ENCODE measurements at regions not wholly inside any gene's neighbourhood (a gene's known extent, or its start where the extent isn't known, plus 50 kb on each side); places are given as distances from the start of the nearest gene placed in this dataset.

- Histone ChIP-seq H2AFZ (no peak overlapping the region), H3F3A (ENCODE audit: insufficient read depth) (no peaks in the 10 kb centered on the region), H3K27ac (no peak overlapping the region), H3K4me2 (ENCODE audit: unreplicated experiment) (no peak overlapping the region), H4K20me1 (ENCODE audit: insufficient read depth) (no peaks in the 10 kb centered on the region), H3K9me3 (ENCODE audit: low read depth) (no peaks in the 10 kb centered on the region), H3K79me2 (ENCODE audit: insufficient read depth) (no peaks in the 10 kb centered on the region), H3K27me3 (replicated peaks; ENCODE audit: insufficient read depth) (no peaks in the 10 kb centered on the region), H3K9ac (no peak overlapping the region), H3K36me3 (ENCODE audit: low read depth) (no peaks in the 10 kb centered on the region), H3K4me3 (no peak overlapping the region), H3K4me1 (ENCODE audit: insufficient read depth) (no peaks in the 10 kb centered on the region), H3K9me2 (ENCODE audit: insufficient read depth) (no peaks in the 10 kb centered on the region)
- no peak for DNase-seq
- TF ChIP-seq EZH2 (IDR thresholded peaks at IDR 0.05; ENCODE audit: insufficient read depth, poor library complexity, severe bottlenecking): no peak
- no peak for TF ChIP-seq EZH2phosphoT487 (IDR thresholded peaks at IDR 0.05; ENCODE audit: insufficient read depth, low read depth)
- 2 to 9% methylated on average over 4 of the region's 4 CpGs for WGBS, 2 experiments (ENCODE audit: low coverage in 1 of 2, low lambda C conversion rate in 2 of 2, missing lambda C conversion rate in 2 of 2)
- in situ Hi-C loops (cut with MboI): no loop called here
Observed at GRCh38 chr18:42533009-42533575, 578.1 kb downstream of the PIK3C3 start.

- TF ChIP-seq EZH2phosphoT487 (IDR thresholded peaks at IDR 0.05; ENCODE audit: insufficient read depth, low read depth): no peak
- TF ChIP-seq EZH2 (IDR thresholded peaks at IDR 0.05; ENCODE audit: insufficient read depth, poor library complexity, severe bottlenecking): no peak
- Histone ChIP-seq H3K9ac (no peak overlapping the region), H3K4me2 (ENCODE audit: unreplicated experiment) (no peak overlapping the region), H3K27me3 (replicated peaks; ENCODE audit: insufficient read depth) (no peaks in the 10 kb centered on the region), H3K79me2 (ENCODE audit: insufficient read depth) (no peaks in the 10 kb centered on the region), H2AFZ (no peak overlapping the region), H3K4me1 (ENCODE audit: insufficient read depth) (no peaks in the 10 kb centered on the region), H3K9me3 (ENCODE audit: low read depth) (no peaks in the 10 kb centered on the region), H4K20me1 (ENCODE audit: insufficient read depth) (no peaks in the 10 kb centered on the region), H3K4me3 (no peak overlapping the region), H3F3A (ENCODE audit: insufficient read depth) (no peaks in the 10 kb centered on the region), H3K27ac (no peak overlapping the region), H3K36me3 (ENCODE audit: low read depth) (no peaks in the 10 kb centered on the region), H3K9me2 (ENCODE audit: insufficient read depth) (no peaks in the 10 kb centered on the region)
- in situ Hi-C loops (cut with MboI): no loop called here
- WGBS, 2 experiments (ENCODE audit: low coverage in 1 of 2, low lambda C conversion rate in 2 of 2, missing lambda C conversion rate in 2 of 2): 77 to 84% methylated on average over 8 of the region's 8 CpGs
- DNase-seq: no peak
Observed at GRCh38 chr18:42533616-42534015, 578.6 kb downstream of the PIK3C3 start.

- no peak for DNase-seq
- no peaks in the 10 kb centered on the region for H3K79me2 ChIP-seq (ENCODE audit: insufficient read depth)
- H3K9ac ChIP-seq: no peak overlapping the region
- no peak overlapping the region for H2AFZ ChIP-seq
- H3K4me2 ChIP-seq (ENCODE audit: unreplicated experiment): no peak overlapping the region
- no peaks in the 10 kb centered on the region for H3K4me1 ChIP-seq (ENCODE audit: insufficient read depth)
- no peak overlapping the region for H3K27ac ChIP-seq
- H3K9me3 ChIP-seq (ENCODE audit: low read depth): no peaks in the 10 kb centered on the region
- no peaks in the 10 kb centered on the region for H4K20me1 ChIP-seq (ENCODE audit: insufficient read depth)
- no peaks in the 10 kb centered on the region for H3K9me2 ChIP-seq (ENCODE audit: insufficient read depth)
- no peaks in the 10 kb centered on the region for H3K36me3 ChIP-seq (ENCODE audit: low read depth)
- no peaks in the 10 kb centered on the region for H3F3A ChIP-seq (ENCODE audit: insufficient read depth)
- H3K4me3 ChIP-seq: no peak overlapping the region
- WGBS, 2 experiments (ENCODE audit: low coverage in 1 of 2, low lambda C conversion rate in 2 of 2, missing lambda C conversion rate in 2 of 2): 3 to 14% methylated on average over 1 of the region's 1 CpG
- TF ChIP-seq EZH2phosphoT487 (IDR thresholded peaks at IDR 0.05; ENCODE audit: insufficient read depth, low read depth): no peak
- TF ChIP-seq EZH2 (IDR thresholded peaks at IDR 0.05; ENCODE audit: insufficient read depth, poor library complexity, severe bottlenecking): no peak
- in situ Hi-C loops (cut with MboI): no loop called here
- no peaks in the 10 kb centered on the region for H3K27me3 ChIP-seq (replicated peaks; ENCODE audit: insufficient read depth)
Observed at GRCh38 chr18:42534313-42534712, 579.3 kb downstream of the PIK3C3 start.

- no peaks in the 10 kb centered on the region for H3K9me3 ChIP-seq (ENCODE audit: low read depth)
- no peaks in the 10 kb centered on the region for H3F3A ChIP-seq (ENCODE audit: insufficient read depth)
- DNase-seq: no peak
- no peak overlapping the region for H3K27ac ChIP-seq
- H3K36me3 ChIP-seq (ENCODE audit: low read depth): no peaks in the 10 kb centered on the region
- H3K4me1 ChIP-seq (ENCODE audit: insufficient read depth): no peaks in the 10 kb centered on the region
- 36% methylated on average over 1 of the region's 1 CpG for WGBS, 2 experiments (ENCODE audit: low coverage in 1 of 2, low lambda C conversion rate in 2 of 2, missing lambda C conversion rate in 2 of 2)
- no peaks in the 10 kb centered on the region for H3K9me2 ChIP-seq (ENCODE audit: insufficient read depth)
- H3K4me2 ChIP-seq (ENCODE audit: unreplicated experiment): no peak overlapping the region
- in situ Hi-C loops (cut with MboI): no loop called here
- TF ChIP-seq EZH2phosphoT487 (IDR thresholded peaks at IDR 0.05; ENCODE audit: insufficient read depth, low read depth): no peak
- TF ChIP-seq EZH2 (IDR thresholded peaks at IDR 0.05; ENCODE audit: insufficient read depth, poor library complexity, severe bottlenecking): no peak
- no peak overlapping the region for H3K9ac ChIP-seq
- H3K79me2 ChIP-seq (ENCODE audit: insufficient read depth): no peaks in the 10 kb centered on the region
- H3K4me3 ChIP-seq: no peak overlapping the region
- H3K27me3 ChIP-seq (replicated peaks; ENCODE audit: insufficient read depth): no peaks in the 10 kb centered on the region
- no peaks in the 10 kb centered on the region for H4K20me1 ChIP-seq (ENCODE audit: insufficient read depth)
- H2AFZ ChIP-seq: no peak overlapping the region
Observed at GRCh38 chr18:42536442-42536841, 579.0 kb downstream of the RIT2 start.

- Histone ChIP-seq H2AFZ (no peak overlapping the region), H4K20me1 (ENCODE audit: insufficient read depth) (no peaks in the 10 kb centered on the region), H3K4me2 (ENCODE audit: unreplicated experiment) (no peak overlapping the region), H3K9ac (no peak overlapping the region), H3K27ac (no peak overlapping the region), H3K9me3 (ENCODE audit: low read depth) (no peaks in the 10 kb centered on the region), H3F3A (ENCODE audit: insufficient read depth) (no peaks in the 10 kb centered on the region), H3K4me1 (ENCODE audit: insufficient read depth) (no peaks in the 10 kb centered on the region), H3K27me3 (replicated peaks; ENCODE audit: insufficient read depth) (no peaks in the 10 kb centered on the region), H3K4me3 (no peak overlapping the region), H3K36me3 (ENCODE audit: low read depth) (no peaks in the 10 kb centered on the region), H3K79me2 (ENCODE audit: insufficient read depth) (no peaks in the 10 kb centered on the region), H3K9me2 (ENCODE audit: insufficient read depth) (no peaks in the 10 kb centered on the region)
- WGBS, 2 experiments (ENCODE audit: low coverage in 1 of 2, low lambda C conversion rate in 2 of 2, missing lambda C conversion rate in 2 of 2): 73 to 80% methylated on average over 2 of the region's 2 CpGs
- in situ Hi-C loops (cut with MboI): no loop called here
- no peak for TF ChIP-seq EZH2phosphoT487 (IDR thresholded peaks at IDR 0.05; ENCODE audit: insufficient read depth, low read depth)
- no peak for DNase-seq
Observed at GRCh38 chr18:42537291-42537690, 578.2 kb downstream of the RIT2 start.
